MCF 10A (cell line): ENCODE measurements at regions not wholly inside any gene's neighbourhood (a gene's known extent, or its start where the extent isn't known, plus 50 kb on each side); places are given as distances from the start of the nearest gene placed in this dataset.

Experiments
- BruUV-seq: library from RNA; stranded (reverse); fragments of 400-500 nt; replicated peaks from 2 replicates; lab custom pipeline; 2021; lab: Mats Ljungman, UMichigan
- CTCF ChIA-PET: fragments of 300-600 bp; sonication (Branson Sonifier 250); formaldehyde crosslinking; extraction: SDS; loops from one replicate; lab custom pipeline; 2021; ENCODE audit warnings: antibody characterized with exemption, inconsistent platforms; lab: Yijun Ruan, JAX
- POLR2A ChIA-PET: fragments of 300-600, 350-650 bp; sonication (Branson Sonifier 250); formaldehyde crosslinking; extraction: SDS; loops from one replicate; lab custom pipeline; 2020; ENCODE audit warnings: antibody characterized with exemption, inconsistent platforms; lab: Yijun Ruan, JAX
- DNase-seq: peaks from one replicate; pipeline ENCODE4 v3.0.0-alpha.2; 2018; ENCODE audit not compliant: unreplicated experiment
- H3K27ac Mint-ChIP-seq: one replicate; pipeline ENCODE4 v1.8.0; 2022; ENCODE audit warnings: mild to moderate bottlenecking, low read depth, mixed read lengths; ENCODE audit not compliant: unreplicated experiment
- H3K27me3 Mint-ChIP-seq: one replicate; pipeline ENCODE4 v1.8.0; 2022; ENCODE audit warnings: mixed read lengths; ENCODE audit not compliant: insufficient read depth, unreplicated experiment
- H3K36me3 Mint-ChIP-seq: one replicate; pipeline ENCODE4 v1.8.0; 2022; ENCODE audit warnings: mild to moderate bottlenecking, moderate library complexity, mixed read lengths; ENCODE audit not compliant: insufficient read depth, unreplicated experiment
- H3K4me1 Mint-ChIP-seq: one replicate; pipeline ENCODE4 v1.8.0; 2022; ENCODE audit warnings: mixed read lengths; ENCODE audit not compliant: insufficient read depth, unreplicated experiment
- H3K4me3 Mint-ChIP-seq: one replicate; pipeline ENCODE4 v1.8.0; 2022; ENCODE audit warnings: mild to moderate bottlenecking, moderate library complexity, mixed read lengths; ENCODE audit not compliant: unreplicated experiment
- H3K9me3 Mint-ChIP-seq: one replicate; pipeline ENCODE4 v1.8.0; 2022; ENCODE audit warnings: mixed read lengths; ENCODE audit not compliant: unreplicated experiment
- CTCF ChIP-seq: fragments of 200-600 bp; IDR thresholded peaks from one replicate; pipeline ENCODE4 v1.8.0; 2022; ENCODE audit warnings: antibody characterized with exemption, mild to moderate bottlenecking; ENCODE audit not compliant: unreplicated experiment
- intact Hi-C: fragments of 100-400 bp; cut with micrococcal nuclease; formaldehyde crosslinking; loops from 2 replicates; pipeline ENCODE4 v1.14.1; 2022

- Mint-ChIP-seq H3K4me1 (no peaks in the 10 kb centered on the region), H3K27me3 (no peaks in the 10 kb centered on the region), H3K9me3 (no peaks in the 10 kb centered on the region), H3K36me3 (no peaks in the 10 kb centered on the region), H3K4me3 (no peak overlapping the region), H3K27ac (no peak overlapping the region)
- intact Hi-C loops: no loop called here
- no peak for TF ChIP-seq CTCF
- no TSS peak for BruUV-seq
- POLR2A ChIA-PET: interaction anchor here (0.6 to 1.4 kb wide), 5 partner anchors 8 to 920 kb away, joined by 3 to 4 read pairs (median 3); no protein-coding TSS in a partner anchor
- DNase-seq: no peak
- CTCF ChIA-PET: no interaction called here
Measured at GRCh38 chr10:8990280-8990987, 935.9 kb downstream of the GATA3 start.

DNA sequence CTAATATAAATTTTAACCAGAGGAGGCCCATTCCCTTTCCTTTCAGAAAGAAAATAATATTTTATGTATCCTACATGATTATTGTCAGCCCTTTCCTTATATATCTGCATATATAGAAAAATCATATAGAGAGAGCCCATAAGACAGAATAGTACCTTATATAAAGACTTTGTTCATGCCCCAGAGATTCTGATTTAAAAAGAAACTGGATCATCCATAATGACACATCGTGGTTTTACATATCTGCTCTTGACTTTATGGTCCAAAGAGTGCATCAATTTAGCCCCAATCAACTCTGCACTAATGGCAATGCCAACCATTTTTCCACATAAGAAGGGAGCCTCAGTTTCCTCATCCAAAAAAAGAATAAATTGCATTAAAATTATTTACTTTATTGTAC lies 937.5 kb downstream of the GATA3 start:
- intact Hi-C loops: no loop called here
- Mint-ChIP-seq H3K36me3 (no peaks in the 10 kb centered on the region), H3K4me1 (no peaks in the 10 kb centered on the region), H3K9me3 (no peaks in the 10 kb centered on the region), H3K4me3 (no peak overlapping the region), H3K27ac (no peak overlapping the region), H3K27me3 (no peaks in the 10 kb centered on the region)
- POLR2A ChIA-PET: no interaction called here
- CTCF ChIA-PET: no interaction called here
- no TSS peak for BruUV-seq
- TF ChIP-seq CTCF: no peak
- DNase-seq: no peak

DNA sequence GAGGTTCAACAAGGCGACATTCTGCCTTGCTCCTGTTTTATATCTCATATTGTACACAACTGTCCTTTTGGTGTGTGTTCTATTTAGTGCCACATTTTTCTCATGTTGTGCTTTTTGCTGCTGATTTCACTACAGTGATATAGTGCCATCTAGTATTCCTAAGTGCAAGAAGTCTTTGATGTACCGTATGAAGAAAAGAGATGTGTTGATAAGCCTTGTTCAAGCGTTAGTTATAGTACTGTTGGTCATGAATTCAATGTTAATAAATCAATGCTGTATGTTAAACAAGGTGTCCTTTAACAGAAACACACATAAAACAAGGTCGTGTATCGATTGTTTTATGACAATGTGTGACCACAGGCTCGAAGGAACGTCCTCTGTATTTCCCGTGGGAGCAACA lies 939.4 kb downstream of the GATA3 start:
- Mint-ChIP-seq H3K4me3 (no peak overlapping the region), H3K27me3 (no peaks in the 10 kb centered on the region), H3K9me3 (no peaks in the 10 kb centered on the region), H3K27ac (no peak overlapping the region), H3K4me1 (peaks cover 10% of the 10 kb centered on the region), H3K36me3 (no peaks in the 10 kb centered on the region)
- TF ChIP-seq CTCF: no peak
- CTCF ChIA-PET: no interaction called here
- DNase-seq: no peak
- POLR2A ChIA-PET: no interaction called here
- intact Hi-C loops: no loop called here
- BruUV-seq: no TSS peak

DNA sequence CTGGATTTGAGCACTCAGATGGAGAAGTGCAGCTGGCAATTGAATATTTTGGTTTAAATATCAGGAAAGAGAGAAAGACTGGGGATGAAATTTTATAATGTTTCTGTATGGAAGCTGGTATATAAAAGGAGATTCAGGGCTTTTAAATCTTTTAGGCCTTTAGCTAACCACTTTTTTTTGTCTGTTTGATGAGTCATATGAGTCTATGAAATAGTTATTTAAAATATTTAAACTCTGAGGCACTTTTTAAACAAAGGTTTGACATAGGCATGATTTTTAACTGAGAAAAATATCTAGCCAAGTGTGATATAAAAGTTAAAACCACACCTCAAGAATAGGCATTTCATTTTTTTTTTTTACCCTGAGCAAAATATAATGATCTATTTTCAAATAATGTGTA lies 944.3 kb downstream of the GATA3 start:
- Mint-ChIP-seq H3K27ac (no peak overlapping the region), H3K9me3 (no peaks in the 10 kb centered on the region), H3K4me1 (peaks cover 12% of the 10 kb centered on the region), H3K36me3 (peaks cover 6% of the 10 kb centered on the region), H3K4me3 (no peak overlapping the region), H3K27me3 (no peaks in the 10 kb centered on the region)
- DNase-seq: no peak
- TF ChIP-seq CTCF: no peak
- BruUV-seq: no TSS peak
- POLR2A ChIA-PET: interaction anchor here (0.5 to 0.9 kb wide), 3 partner anchors 9 to 88 kb away, joined by 3 read pairs; no protein-coding TSS in a partner anchor
- intact Hi-C loops: no loop called here
- CTCF ChIA-PET: no interaction called here
